ENCODE measurements at regions not wholly inside any gene's neighbourhood (a gene's known extent, or its start where the extent isn't known, plus 50 kb on each side); places are given as distances from the start of the nearest gene placed in this dataset.

DNA sequence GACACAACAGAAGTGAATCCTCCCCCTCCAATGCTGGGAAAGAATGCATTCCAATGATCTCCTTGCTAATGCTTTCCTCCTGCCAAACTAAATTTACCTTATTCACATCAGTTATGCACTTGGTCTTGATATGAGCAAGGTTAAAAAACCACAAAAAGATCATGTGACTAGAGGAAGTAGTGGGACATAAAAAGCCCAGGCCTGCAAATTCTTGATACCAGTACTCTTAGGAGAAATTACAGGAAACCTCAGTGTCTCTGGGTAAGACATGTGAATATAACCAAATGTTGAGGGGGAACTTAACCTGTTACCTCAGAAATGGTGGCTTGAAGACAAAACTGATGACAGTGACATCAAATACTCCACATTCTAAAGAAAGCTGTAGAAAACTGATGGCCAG lies 427.1 kb downstream of the RPS29 start:
- no peak overlapping the region for H3K27ac ChIP-seq (ENCODE audit: extremely low read depth, low read depth, low read length)
- H3K9me3 ChIP-seq (ENCODE audit: control insufficient read depth, insufficient read depth, low read depth, low read length), result no peaks in the 10 kb centered on the region
- H3K4me1 ChIP-seq (ENCODE audit: control insufficient read depth, insufficient read depth, low read length), result peaks cover 3% of the 10 kb centered on the region
- ChIA-PET CTCF (no interaction called here), POLR2A (no interaction called here)
- no peak overlapping the region for H3K4me3 ChIP-seq (ENCODE audit: low read depth, low read length)
- H3K36me3 ChIP-seq (ENCODE audit: control insufficient read depth in 2 of 2, insufficient read depth in 1 of 2, low read length in 2 of 2), result no peaks in the 10 kb centered on the region
- TF ChIP-seq SP2 (tag by site-specific recombination; IDR thresholded peaks at IDR 0.05) (no peak), ZNF211 (tag by site-specific recombination; IDR thresholded peaks at IDR 0.05; ENCODE audit: low read depth) (no peak), REPIN1 (tag by site-specific recombination; IDR thresholded peaks at IDR 0.05; ENCODE audit: low read depth) (no peak), MYNN (tag by site-specific recombination; IDR thresholded peaks at IDR 0.05; ENCODE audit: borderline replicate concordance) (no peak), SALL2 (tag by site-specific recombination; IDR thresholded peaks at IDR 0.05; ENCODE audit: borderline replicate concordance) (no peak), ZNF248 (tag by site-specific recombination; IDR thresholded peaks at IDR 0.05) (no peak), ZNF626 (tag by site-specific recombination; IDR thresholded peaks at IDR 0.05) (no peak), ZBTB8A (tag by site-specific recombination; IDR thresholded peaks at IDR 0.05) (no peak), ZNF48 (tag by site-specific recombination; IDR thresholded peaks at IDR 0.05) (no peak), ZNF16 (tag by site-specific recombination; IDR thresholded peaks at IDR 0.05; ENCODE audit: low read depth) (no peak), ZNF157 (tag by site-specific recombination; IDR thresholded peaks at IDR 0.05) (no peak)
- TF ChIP-seq, protein P1, sequence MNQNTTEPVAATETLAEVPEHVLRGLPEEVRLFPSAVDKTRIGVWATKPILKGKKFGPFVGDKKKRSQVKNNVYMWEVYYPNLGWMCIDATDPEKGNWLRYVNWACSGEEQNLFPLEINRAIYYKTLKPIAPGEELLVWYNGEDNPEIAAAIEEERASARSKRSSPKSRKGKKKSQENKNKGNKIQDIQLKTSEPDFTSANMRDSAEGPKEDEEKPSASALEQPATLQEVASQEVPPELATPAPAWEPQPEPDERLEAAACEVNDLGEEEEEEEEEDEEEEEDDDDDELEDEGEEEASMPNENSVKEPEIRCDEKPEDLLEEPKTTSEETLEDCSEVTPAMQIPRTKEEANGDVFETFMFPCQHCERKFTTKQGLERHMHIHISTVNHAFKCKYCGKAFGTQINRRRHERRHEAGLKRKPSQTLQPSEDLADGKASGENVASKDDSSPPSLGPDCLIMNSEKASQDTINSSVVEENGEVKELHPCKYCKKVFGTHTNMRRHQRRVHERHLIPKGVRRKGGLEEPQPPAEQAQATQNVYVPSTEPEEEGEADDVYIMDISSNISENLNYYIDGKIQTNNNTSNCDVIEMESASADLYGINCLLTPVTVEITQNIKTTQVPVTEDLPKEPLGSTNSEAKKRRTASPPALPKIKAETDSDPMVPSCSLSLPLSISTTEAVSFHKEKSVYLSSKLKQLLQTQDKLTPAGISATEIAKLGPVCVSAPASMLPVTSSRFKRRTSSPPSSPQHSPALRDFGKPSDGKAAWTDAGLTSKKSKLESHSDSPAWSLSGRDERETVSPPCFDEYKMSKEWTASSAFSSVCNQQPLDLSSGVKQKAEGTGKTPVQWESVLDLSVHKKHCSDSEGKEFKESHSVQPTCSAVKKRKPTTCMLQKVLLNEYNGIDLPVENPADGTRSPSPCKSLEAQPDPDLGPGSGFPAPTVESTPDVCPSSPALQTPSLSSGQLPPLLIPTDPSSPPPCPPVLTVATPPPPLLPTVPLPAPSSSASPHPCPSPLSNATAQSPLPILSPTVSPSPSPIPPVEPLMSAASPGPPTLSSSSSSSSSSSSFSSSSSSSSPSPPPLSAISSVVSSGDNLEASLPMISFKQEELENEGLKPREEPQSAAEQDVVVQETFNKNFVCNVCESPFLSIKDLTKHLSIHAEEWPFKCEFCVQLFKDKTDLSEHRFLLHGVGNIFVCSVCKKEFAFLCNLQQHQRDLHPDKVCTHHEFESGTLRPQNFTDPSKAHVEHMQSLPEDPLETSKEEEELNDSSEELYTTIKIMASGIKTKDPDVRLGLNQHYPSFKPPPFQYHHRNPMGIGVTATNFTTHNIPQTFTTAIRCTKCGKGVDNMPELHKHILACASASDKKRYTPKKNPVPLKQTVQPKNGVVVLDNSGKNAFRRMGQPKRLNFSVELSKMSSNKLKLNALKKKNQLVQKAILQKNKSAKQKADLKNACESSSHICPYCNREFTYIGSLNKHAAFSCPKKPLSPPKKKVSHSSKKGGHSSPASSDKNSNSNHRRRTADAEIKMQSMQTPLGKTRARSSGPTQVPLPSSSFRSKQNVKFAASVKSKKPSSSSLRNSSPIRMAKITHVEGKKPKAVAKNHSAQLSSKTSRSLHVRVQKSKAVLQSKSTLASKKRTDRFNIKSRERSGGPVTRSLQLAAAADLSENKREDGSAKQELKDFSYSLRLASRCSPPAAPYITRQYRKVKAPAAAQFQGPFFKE (tag by site-specific recombination; IDR thresholded peaks at IDR 0.05; ENCODE audit: borderline replicate concordance), result no peak
- TF ChIP-seq, protein P2, sequence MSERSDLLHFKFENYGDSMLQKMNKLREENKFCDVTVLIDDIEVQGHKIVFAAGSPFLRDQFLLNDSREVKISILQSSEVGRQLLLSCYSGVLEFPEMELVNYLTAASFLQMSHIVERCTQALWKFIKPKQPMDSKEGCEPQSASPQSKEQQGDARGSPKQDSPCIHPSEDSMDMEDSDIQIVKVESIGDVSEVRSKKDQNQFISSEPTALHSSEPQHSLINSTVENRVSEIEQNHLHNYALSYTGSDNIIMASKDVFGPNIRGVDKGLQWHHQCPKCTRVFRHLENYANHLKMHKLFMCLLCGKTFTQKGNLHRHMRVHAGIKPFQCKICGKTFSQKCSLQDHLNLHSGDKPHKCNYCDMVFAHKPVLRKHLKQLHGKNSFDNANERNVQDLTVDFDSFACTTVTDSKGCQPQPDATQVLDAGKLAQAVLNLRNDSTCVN (tag by site-specific recombination; optimal IDR thresholded peaks at IDR 0.05), result no peak
- TF ChIP-seq, protein P3, sequence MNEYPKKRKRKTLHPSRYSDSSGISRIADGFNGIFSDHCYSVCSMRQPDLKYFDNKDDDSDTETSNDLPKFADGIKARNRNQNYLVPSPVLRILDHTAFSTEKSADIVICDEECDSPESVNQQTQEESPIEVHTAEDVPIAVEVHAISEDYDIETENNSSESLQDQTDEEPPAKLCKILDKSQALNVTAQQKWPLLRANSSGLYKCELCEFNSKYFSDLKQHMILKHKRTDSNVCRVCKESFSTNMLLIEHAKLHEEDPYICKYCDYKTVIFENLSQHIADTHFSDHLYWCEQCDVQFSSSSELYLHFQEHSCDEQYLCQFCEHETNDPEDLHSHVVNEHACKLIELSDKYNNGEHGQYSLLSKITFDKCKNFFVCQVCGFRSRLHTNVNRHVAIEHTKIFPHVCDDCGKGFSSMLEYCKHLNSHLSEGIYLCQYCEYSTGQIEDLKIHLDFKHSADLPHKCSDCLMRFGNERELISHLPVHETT (tag by site-specific recombination; IDR thresholded peaks at IDR 0.05), result no peak

DNA sequence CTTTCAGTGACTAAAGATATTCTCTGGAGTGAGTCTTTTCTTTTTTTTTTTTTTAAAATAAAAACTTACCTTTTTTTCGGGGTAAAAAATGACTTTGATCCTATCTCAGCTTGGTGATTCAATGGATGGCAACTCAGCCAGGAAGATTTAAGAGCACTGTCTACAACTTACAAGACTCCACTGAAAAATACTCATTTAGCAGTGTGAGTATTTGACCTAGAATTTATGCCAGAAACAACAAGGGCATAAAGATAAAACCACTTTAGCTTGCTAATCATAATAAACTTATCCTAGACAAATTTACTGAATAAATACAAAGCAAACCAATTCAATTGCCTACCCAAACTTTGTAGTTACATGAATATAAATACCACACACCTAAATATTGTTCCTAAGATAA lies 446.6 kb downstream of the RPS29 start:
- H3K36me3 ChIP-seq (ENCODE audit: control insufficient read depth in 2 of 2, insufficient read depth in 1 of 2, low read length in 2 of 2), result no peaks in the 10 kb centered on the region
- H3K4me1 ChIP-seq (ENCODE audit: control insufficient read depth, insufficient read depth, low read length), result peaks cover 23% of the 10 kb centered on the region
- no peaks in the 10 kb centered on the region for H3K9me3 ChIP-seq (ENCODE audit: control insufficient read depth, insufficient read depth, low read depth, low read length)
- ChIA-PET CTCF (interaction anchor here (0.6 kb wide), 1 partner anchor 32 kb away, joined by 3 read pairs; no protein-coding TSS in a partner anchor), POLR2A (no interaction called here)
- H3K27ac ChIP-seq (ENCODE audit: extremely low read depth, low read depth, low read length), result peak overlapping the region; percentile 50; the same call in 1 of the 2 replicates
- no peak overlapping the region for H3K4me3 ChIP-seq (ENCODE audit: low read depth, low read length)
- TF ChIP-seq ZNF830 (tag by site-specific recombination; IDR thresholded peaks at IDR 0.05; ENCODE audit: low read depth) (no peak), ZNF768 (tag by site-specific recombination; IDR thresholded peaks at IDR 0.05) (no peak), YY2 (tag by site-specific recombination; IDR thresholded peaks at IDR 0.05) (no peak), ZNF596 (tag by site-specific recombination; IDR thresholded peaks at IDR 0.05) (no peak), SETDB1 (IDR thresholded peaks at IDR 0.05; ENCODE audit: insufficient read length, low read length) (no peak), ZNF555 (tag by site-specific recombination; conservative IDR thresholded peaks at IDR 0.05) (no peak), ZFP69B (tag by site-specific recombination; IDR thresholded peaks at IDR 0.05) (no peak), ZNF544 (tag by site-specific recombination; IDR thresholded peaks at IDR 0.05) (no peak)
- TF ChIP-seq, protein P4, sequence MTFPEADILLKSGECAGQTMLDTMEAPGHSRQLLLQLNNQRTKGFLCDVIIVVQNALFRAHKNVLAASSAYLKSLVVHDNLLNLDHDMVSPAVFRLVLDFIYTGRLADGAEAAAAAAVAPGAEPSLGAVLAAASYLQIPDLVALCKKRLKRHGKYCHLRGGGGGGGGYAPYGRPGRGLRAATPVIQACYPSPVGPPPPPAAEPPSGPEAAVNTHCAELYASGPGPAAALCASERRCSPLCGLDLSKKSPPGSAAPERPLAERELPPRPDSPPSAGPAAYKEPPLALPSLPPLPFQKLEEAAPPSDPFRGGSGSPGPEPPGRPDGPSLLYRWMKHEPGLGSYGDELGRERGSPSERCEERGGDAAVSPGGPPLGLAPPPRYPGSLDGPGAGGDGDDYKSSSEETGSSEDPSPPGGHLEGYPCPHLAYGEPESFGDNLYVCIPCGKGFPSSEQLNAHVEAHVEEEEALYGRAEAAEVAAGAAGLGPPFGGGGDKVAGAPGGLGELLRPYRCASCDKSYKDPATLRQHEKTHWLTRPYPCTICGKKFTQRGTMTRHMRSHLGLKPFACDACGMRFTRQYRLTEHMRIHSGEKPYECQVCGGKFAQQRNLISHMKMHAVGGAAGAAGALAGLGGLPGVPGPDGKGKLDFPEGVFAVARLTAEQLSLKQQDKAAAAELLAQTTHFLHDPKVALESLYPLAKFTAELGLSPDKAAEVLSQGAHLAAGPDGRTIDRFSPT (tag by site-specific recombination; IDR thresholded peaks at IDR 0.05), result no peak
- TF ChIP-seq, protein P5, sequence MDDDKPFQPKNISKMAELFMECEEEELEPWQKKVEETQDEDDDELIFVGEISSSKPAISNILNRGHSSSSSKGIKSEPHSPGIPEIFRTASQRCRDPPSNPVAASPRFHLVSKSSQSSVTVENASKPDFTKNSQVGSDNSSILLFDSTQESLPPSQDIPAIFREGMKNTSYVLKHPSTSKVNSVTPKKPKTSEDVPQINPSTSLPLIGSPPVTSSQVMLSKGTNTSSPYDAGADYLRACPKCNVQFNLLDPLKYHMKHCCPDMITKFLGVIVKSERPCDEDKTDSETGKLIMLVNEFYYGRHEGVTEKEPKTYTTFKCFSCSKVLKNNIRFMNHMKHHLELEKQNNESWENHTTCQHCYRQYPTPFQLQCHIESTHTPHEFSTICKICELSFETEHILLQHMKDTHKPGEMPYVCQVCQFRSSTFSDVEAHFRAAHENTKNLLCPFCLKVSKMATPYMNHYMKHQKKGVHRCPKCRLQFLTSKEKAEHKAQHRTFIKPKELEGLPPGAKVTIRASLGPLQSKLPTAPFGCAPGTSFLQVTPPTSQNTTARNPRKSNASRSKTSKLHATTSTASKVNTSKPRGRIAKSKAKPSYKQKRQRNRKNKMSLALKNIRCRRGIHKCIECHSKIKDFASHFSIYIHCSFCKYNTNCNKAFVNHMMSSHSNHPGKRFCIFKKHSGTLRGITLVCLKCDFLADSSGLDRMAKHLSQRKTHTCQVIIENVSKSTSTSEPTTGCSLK (tag by site-specific recombination; IDR thresholded peaks at IDR 0.05), result no peak
